ENCODE measurements at regions not wholly inside any gene's neighbourhood (a gene's known extent, or its start where the extent isn't known, plus 50 kb on each side); places are given as distances from the start of the nearest gene placed in this dataset.

GRCh38 chr3:13223574-13224237, 150.5 kb upstream of the IQSEC1 start:
- Histone ChIP-seq H3K9ac (ENCODE audit: low read length) (no peak overlapping the region), H3K4me1 (ENCODE audit: low read length) (no peaks in the 10 kb centered on the region), H2AFZ (ENCODE audit: low read length) (no peak overlapping the region), H3K27me3 (replicated peaks; ENCODE audit: insufficient read depth, low read length) (no peaks in the 10 kb centered on the region), H4K20me1 (ENCODE audit: insufficient read depth, low read length) (no peaks in the 10 kb centered on the region), H3K4me2 (ENCODE audit: low read depth, low read length) (no peak overlapping the region), H3K79me2 (ENCODE audit: low read length) (no peaks in the 10 kb centered on the region), H3K9me3 (replicated peaks; ENCODE audit: insufficient read depth, low read length) (no peaks in the 10 kb centered on the region), H3F3A (ENCODE audit: insufficient read depth, low read length) (no peaks in the 10 kb centered on the region), H3K36me3 (replicated peaks; ENCODE audit: insufficient read depth, low read length) (no peaks in the 10 kb centered on the region), H3K9me2 (replicated peaks; ENCODE audit: insufficient read depth, low read length) (no peaks in the 10 kb centered on the region), H3K27ac (ENCODE audit: low read length) (no peak overlapping the region), H3K4me3 (ENCODE audit: low read length) (no peak overlapping the region)
- no peak for TF ChIP-seq CTCF (IDR thresholded peaks at IDR 0.05; ENCODE audit: low read length)
- TF ChIP-seq EZH2 (optimal IDR thresholded peaks at IDR 0.05; ENCODE audit: low read depth, low read length) = no peak
- TF ChIP-seq EZH2phosphoT487 (IDR thresholded peaks at IDR 0.05; ENCODE audit: low read length) = no peak
- no peak for DNase-seq

- DNase-seq = no peak
- Histone ChIP-seq H3K27me3 (replicated peaks; ENCODE audit: insufficient read depth, low read length) (no peaks in the 10 kb centered on the region), H3K4me2 (ENCODE audit: low read depth, low read length) (no peak overlapping the region), H3K27ac (ENCODE audit: low read length) (no peak overlapping the region), H3F3A (ENCODE audit: insufficient read depth, low read length) (no peaks in the 10 kb centered on the region), H3K9me3 (replicated peaks; ENCODE audit: insufficient read depth, low read length) (no peaks in the 10 kb centered on the region), H3K9ac (ENCODE audit: low read length) (no peak overlapping the region), H3K79me2 (ENCODE audit: low read length) (no peaks in the 10 kb centered on the region), H3K9me2 (replicated peaks; ENCODE audit: insufficient read depth, low read length) (no peaks in the 10 kb centered on the region), H4K20me1 (ENCODE audit: insufficient read depth, low read length) (no peaks in the 10 kb centered on the region), H3K36me3 (replicated peaks; ENCODE audit: insufficient read depth, low read length) (no peaks in the 10 kb centered on the region), H2AFZ (ENCODE audit: low read length) (no peak overlapping the region), H3K4me3 (ENCODE audit: low read length) (no peak overlapping the region), H3K4me1 (ENCODE audit: low read length) (no peaks in the 10 kb centered on the region)
- TF ChIP-seq CTCF (IDR thresholded peaks at IDR 0.05; ENCODE audit: low read length) = no peak
- TF ChIP-seq EZH2phosphoT487 (IDR thresholded peaks at IDR 0.05; ENCODE audit: low read length) = no peak
- no peak for TF ChIP-seq EZH2 (optimal IDR thresholded peaks at IDR 0.05; ENCODE audit: low read depth, low read length)
Observed at GRCh38 chr3:13222891-13223573, 149.8 kb upstream of the IQSEC1 start.

- Histone ChIP-seq H4K20me1 (ENCODE audit: insufficient read depth, low read length) (no peaks in the 10 kb centered on the region), H2AFZ (ENCODE audit: low read length) (no peak overlapping the region), H3K27me3 (replicated peaks; ENCODE audit: insufficient read depth, low read length) (no peaks in the 10 kb centered on the region), H3K9me3 (replicated peaks; ENCODE audit: insufficient read depth, low read length) (no peaks in the 10 kb centered on the region), H3K9ac (ENCODE audit: low read length) (no peak overlapping the region), H3K9me2 (replicated peaks; ENCODE audit: insufficient read depth, low read length) (no peaks in the 10 kb centered on the region), H3K4me2 (ENCODE audit: low read depth, low read length) (no peak overlapping the region), H3K4me3 (ENCODE audit: low read length) (no peak overlapping the region), H3F3A (ENCODE audit: insufficient read depth, low read length) (no peaks in the 10 kb centered on the region), H3K79me2 (ENCODE audit: low read length) (no peaks in the 10 kb centered on the region), H3K36me3 (replicated peaks; ENCODE audit: insufficient read depth, low read length) (no peaks in the 10 kb centered on the region), H3K27ac (ENCODE audit: low read length) (no peak overlapping the region), H3K4me1 (ENCODE audit: low read length) (no peaks in the 10 kb centered on the region)
- TF ChIP-seq EZH2phosphoT487 (IDR thresholded peaks at IDR 0.05; ENCODE audit: low read length) (no peak), EZH2 (optimal IDR thresholded peaks at IDR 0.05; ENCODE audit: low read depth, low read length) (no peak), CTCF (IDR thresholded peaks at IDR 0.05; ENCODE audit: low read length) (no peak)
- DNase-seq = no peak
Observed at GRCh38 chr3:13222131-13222530, 148.9 kb upstream of the IQSEC1 start.
